ENCODE measurements at regions not wholly inside any gene's neighbourhood (a gene's known extent, or its start where the extent isn't known, plus 50 kb on each side); places are given as distances from the start of the nearest gene placed in this dataset.

- TF ChIP-seq, protein P1, sequence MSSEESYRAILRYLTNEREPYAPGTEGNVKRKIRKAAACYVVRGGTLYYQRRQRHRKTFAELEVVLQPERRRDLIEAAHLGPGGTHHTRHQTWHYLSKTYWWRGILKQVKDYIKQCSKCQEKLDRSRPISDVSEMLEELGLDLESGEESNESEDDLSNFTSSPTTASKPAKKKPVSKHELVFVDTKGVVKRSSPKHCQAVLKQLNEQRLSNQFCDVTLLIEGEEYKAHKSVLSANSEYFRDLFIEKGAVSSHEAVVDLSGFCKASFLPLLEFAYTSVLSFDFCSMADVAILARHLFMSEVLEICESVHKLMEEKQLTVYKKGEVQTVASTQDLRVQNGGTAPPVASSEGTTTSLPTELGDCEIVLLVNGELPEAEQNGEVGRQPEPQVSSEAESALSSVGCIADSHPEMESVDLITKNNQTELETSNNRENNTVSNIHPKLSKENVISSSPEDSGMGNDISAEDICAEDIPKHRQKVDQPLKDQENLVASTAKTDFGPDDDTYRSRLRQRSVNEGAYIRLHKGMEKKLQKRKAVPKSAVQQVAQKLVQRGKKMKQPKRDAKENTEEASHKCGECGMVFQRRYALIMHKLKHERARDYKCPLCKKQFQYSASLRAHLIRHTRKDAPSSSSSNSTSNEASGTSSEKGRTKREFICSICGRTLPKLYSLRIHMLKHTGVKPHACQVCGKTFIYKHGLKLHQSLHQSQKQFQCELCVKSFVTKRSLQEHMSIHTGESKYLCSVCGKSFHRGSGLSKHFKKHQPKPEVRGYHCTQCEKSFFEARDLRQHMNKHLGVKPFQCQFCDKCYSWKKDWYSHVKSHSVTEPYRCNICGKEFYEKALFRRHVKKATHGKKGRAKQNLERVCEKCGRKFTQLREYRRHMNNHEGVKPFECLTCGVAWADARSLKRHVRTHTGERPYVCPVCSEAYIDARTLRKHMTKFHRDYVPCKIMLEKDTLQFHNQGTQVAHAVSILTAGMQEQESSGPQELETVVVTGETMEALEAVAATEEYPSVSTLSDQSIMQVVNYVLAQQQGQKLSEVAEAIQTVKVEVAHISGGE (CRISPR knock-in tag; IDR thresholded peaks at IDR 0.05) = no peak
- TF ChIP-seq BACH1 (IDR thresholded peaks at IDR 0.05; ENCODE audit: borderline replicate concordance) (no peak), ZNF384 (IDR thresholded peaks at IDR 0.05; ENCODE audit: borderline replicate concordance, low read depth, low read length) (no peak), SKIL (IDR thresholded peaks at IDR 0.05; ENCODE audit: low read depth, poor library complexity, severe bottlenecking) (no peak), SUPT20H (IDR thresholded peaks at IDR 0.05; ENCODE audit: borderline replicate concordance, control insufficient read depth, low read depth, low read length) (no peak), KAT2A (conservative IDR thresholded peaks at IDR 0.05; ENCODE audit: control insufficient read depth, low read depth, low read length) (no peak), WRNIP1 (IDR thresholded peaks at IDR 0.05; ENCODE audit: borderline replicate concordance, low read depth, low read length) (no peak), PRDM15 (CRISPR knock-in tag; IDR thresholded peaks at IDR 0.05) (no peak), CBFB (IDR thresholded peaks at IDR 0.05; ENCODE audit: low read depth) (no peak), SUZ12 (IDR thresholded peaks at IDR 0.05; ENCODE audit: unreplicated experiment) (no peak), MEF2A (IDR thresholded peaks at IDR 0.05; ENCODE audit: insufficient read depth, low read depth, low read length) (no peak), ZNF24 (IDR thresholded peaks at IDR 0.05) (no peak), ZNF274 (IDR thresholded peaks at IDR 0.05; ENCODE audit: insufficient read depth, insufficient read length) (no peak), NRF1 (conservative IDR thresholded peaks at IDR 0.05; ENCODE audit: low read depth, low read length) (0 out of 2 replicates have a peak, but pooled peaks have one; percentile 14), E2F4 (IDR thresholded peaks at IDR 0.05; ENCODE audit: low read depth, low read length) (peak; percentile 85), YY1 (IDR thresholded peaks at IDR 0.05; ENCODE audit: low read depth, low read length) (0 out of 2 replicates have a peak, but pooled peaks have one; percentile 9), CHD2 (IDR thresholded peaks at IDR 0.05; ENCODE audit: borderline replicate concordance, low read depth, low read length) (0 out of 2 replicates have a peak, but pooled peaks have one; percentile 32), CREM (IDR thresholded peaks at IDR 0.05; ENCODE audit: low read depth) (no peak)
These were observed 49.6 kb upstream of the PAIP2B start (continued) for GRCh38 chr2:71276311-71277146.

Measured in GM12878 (cell line).